Calu3 (cell line): ENCODE measurements at regions not wholly inside any gene's neighbourhood (a gene's known extent, or its start where the extent isn't known, plus 50 kb on each side); places are given as distances from the start of the nearest gene placed in this dataset.

Experiments used
- BruUV-seq: library from RNA; stranded (reverse); fragments of 400-500 nt; replicated peaks from 2 replicates; lab custom pipeline; 2021; lab: Mats Ljungman, UMichigan
- CTCF ChIA-PET: fragments of 300-600 bp; sonication (Branson Sonifier 250); formaldehyde crosslinking; loops from one replicate; lab custom pipeline; 2022; ENCODE audit warnings: antibody characterized with exemption; lab: Charles Lee
- DNase-seq: peaks from one replicate; pipeline ENCODE4 v3.0.0; 2022
- H3K27ac Mint-ChIP-seq: one replicate; pipeline ENCODE4 v1.8.0; 2022; ENCODE audit warnings: mixed read lengths; ENCODE audit not compliant: unreplicated experiment
- H3K27me3 Mint-ChIP-seq: one replicate; pipeline ENCODE4 v1.8.0; 2022; ENCODE audit warnings: mixed read lengths; ENCODE audit not compliant: unreplicated experiment
- H3K36me3 Mint-ChIP-seq: one replicate; pipeline ENCODE4 v1.8.0; 2022; ENCODE audit warnings: mild to moderate bottlenecking, moderate library complexity, mixed read lengths; ENCODE audit not compliant: insufficient read depth, unreplicated experiment
- H3K4me1 Mint-ChIP-seq: one replicate; pipeline ENCODE4 v1.8.0; 2022; ENCODE audit warnings: mild to moderate bottlenecking, low read depth, mixed read lengths; ENCODE audit not compliant: unreplicated experiment
- H3K4me3 Mint-ChIP-seq: one replicate; pipeline ENCODE4 v1.8.0; 2022; ENCODE audit warnings: mild to moderate bottlenecking, low read depth, moderate library complexity, mixed read lengths; ENCODE audit not compliant: unreplicated experiment
- H3K9me3 Mint-ChIP-seq: one replicate; pipeline ENCODE4 v1.8.0; 2022; ENCODE audit warnings: low read depth, mixed read lengths; ENCODE audit not compliant: unreplicated experiment
- CTCF ChIP-seq: fragments of 200-600 bp; IDR thresholded peaks from one replicate; pipeline ENCODE4 v1.8.0; 2022; ENCODE audit warnings: antibody characterized with exemption; ENCODE audit not compliant: unreplicated experiment
- intact Hi-C: fragments of 100-400 bp; cut with micrococcal nuclease; formaldehyde crosslinking; loops from one replicate; pipeline ENCODE4 v1.10.0; 2022; ENCODE audit not compliant: unreplicated experiment

GRCh38 chr3:159182961-159183360, 381.1 kb downstream of the MFSD1 start:
- Mint-ChIP-seq H3K36me3 (no peaks in the 10 kb centered on the region), H3K9me3 (peaks cover 11% of the 10 kb centered on the region), H3K27me3 (no peaks in the 10 kb centered on the region), H3K4me3 (no peak overlapping the region), H3K27ac (no peak overlapping the region), H3K4me1 (peaks cover 14% of the 10 kb centered on the region)
- CTCF ChIA-PET = no interaction called here
- TF ChIP-seq CTCF = no peak
- intact Hi-C loops = no loop called here
- no TSS peak for BruUV-seq
- DNase-seq = no peak

DNA sequence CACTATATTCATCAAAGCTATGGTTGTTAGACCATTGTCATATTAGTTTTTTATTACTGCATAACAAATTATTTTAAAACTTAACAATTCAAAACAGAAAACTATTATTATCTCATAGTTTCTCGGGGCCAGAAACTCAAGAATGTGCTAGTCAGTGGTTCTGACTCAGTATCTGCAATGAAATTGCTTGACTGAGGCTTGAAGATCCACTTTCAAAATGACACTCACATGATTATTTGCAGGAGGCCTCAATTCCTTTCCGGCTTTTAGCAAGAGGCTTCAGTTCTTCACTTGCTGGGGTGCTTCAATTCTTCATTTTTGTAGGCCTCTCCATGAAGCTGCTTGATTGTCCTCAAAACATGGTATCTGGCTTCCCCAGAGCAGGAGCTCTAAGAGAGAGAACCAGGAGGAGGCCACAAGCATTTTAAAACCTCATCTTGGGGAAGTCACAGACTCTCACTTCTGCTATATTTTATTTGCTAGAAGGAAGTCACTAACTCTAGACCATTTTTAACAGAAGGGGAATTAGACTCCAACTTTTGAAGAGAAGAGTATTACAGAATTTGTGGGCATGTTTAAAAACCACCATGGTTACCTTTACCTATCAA, 383.7 kb downstream of the MFSD1 start:
- no peaks in the 10 kb centered on the region for H3K36me3 Mint-ChIP-seq
- no TSS peak for BruUV-seq
- peaks cover 11% of the 10 kb centered on the region for H3K9me3 Mint-ChIP-seq
- no peak overlapping the region for H3K4me3 Mint-ChIP-seq
- TF ChIP-seq CTCF = no peak
- no peaks in the 10 kb centered on the region for H3K27me3 Mint-ChIP-seq
- intact Hi-C loops = no loop called here
- no peak for DNase-seq
- H3K27ac Mint-ChIP-seq = no peak overlapping the region
- CTCF ChIA-PET = no interaction called here
- H3K4me1 Mint-ChIP-seq = peaks cover 14% of the 10 kb centered on the region

DNA sequence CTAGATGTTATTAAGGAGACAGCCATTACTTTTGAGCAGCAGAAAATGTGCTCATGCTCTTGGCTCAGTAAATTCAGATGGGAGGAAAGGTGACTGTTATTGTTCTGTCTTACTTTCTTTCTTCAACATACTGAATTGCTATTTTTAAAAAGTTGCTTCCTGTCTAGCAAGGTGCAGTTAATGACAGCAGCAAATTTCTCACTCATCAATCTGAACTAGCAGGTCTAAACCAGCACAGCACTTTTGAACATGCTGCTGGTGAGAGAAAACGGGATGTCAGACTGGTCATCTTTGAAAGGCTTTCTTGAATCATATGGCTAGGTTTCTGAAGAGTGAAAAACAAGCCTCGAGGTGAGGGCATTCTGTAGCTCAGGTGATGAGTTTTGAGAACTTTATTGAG, 384.7 kb downstream of the MFSD1 start:
- H3K9me3 Mint-ChIP-seq = peaks cover 6% of the 10 kb centered on the region
- TF ChIP-seq CTCF = no peak
- H3K27ac Mint-ChIP-seq = no peak overlapping the region
- H3K27me3 Mint-ChIP-seq = no peaks in the 10 kb centered on the region
- BruUV-seq = no TSS peak
- no peak overlapping the region for H3K4me3 Mint-ChIP-seq
- CTCF ChIA-PET = interaction anchor here (0.8 kb wide), 1 partner anchor 269 kb away, joined by 3 read pairs; no protein-coding TSS in a partner anchor
- peaks cover 20% of the 10 kb centered on the region for H3K4me1 Mint-ChIP-seq
- intact Hi-C loops = no loop called here
- DNase-seq = no peak
- H3K36me3 Mint-ChIP-seq = no peaks in the 10 kb centered on the region

DNA sequence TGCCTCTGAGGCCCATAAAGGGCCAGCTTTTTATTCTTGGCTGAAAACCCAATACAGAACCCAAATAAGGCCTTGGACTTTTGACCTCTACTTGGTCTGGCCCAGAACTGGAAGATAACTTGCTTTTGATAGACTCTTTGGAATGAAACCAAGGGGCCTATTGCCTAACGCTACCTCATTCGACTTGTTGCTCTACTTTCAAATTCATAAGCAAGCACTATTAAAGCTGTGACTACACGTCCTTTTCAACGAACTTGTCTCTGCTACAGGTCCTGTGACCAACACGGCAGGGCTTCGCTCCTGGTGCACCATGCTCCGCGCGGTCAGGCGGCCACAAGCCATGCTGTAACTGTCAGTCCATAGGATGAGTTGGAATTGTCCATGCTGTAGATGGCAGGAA, 385.4 kb downstream of the MFSD1 start:
- TF ChIP-seq CTCF = no peak
- intact Hi-C loops = no loop called here
- Mint-ChIP-seq H3K4me3 (no peak overlapping the region), H3K36me3 (no peaks in the 10 kb centered on the region), H3K9me3 (peaks cover 4% of the 10 kb centered on the region), H3K27ac (no peak overlapping the region), H3K4me1 (peaks cover 20% of the 10 kb centered on the region), H3K27me3 (no peaks in the 10 kb centered on the region)
- CTCF ChIA-PET = interaction anchor here (0.8 kb wide), 1 partner anchor 270 kb away, joined by 3 read pairs; no protein-coding TSS in a partner anchor
- DNase-seq = no peak
- BruUV-seq = no TSS peak
